Stimulated activated CD4-positive, alpha-beta T cell treated with anti-CD3 and anti-CD28 coated beads, Interleukin-15, amount 100 ng/mL, for 24 hours (primary cell): ENCODE measurements at regions not wholly inside any gene's neighbourhood (a gene's known extent, or its start where the extent isn't known, plus 50 kb on each side); places are given as distances from the start of the nearest gene placed in this dataset.
"Not testable (repeated sequence)": the region's sequence is repeated elsewhere in the genome, so short reads cannot be mapped to it uniquely, and the experiment has no call there.

ENCODE experiments used
- DNase-seq: peaks from one replicate; pipeline ENCODE4 v3.0.0-alpha.2; 2020

GRCh38 chr9:135173066-135173465 is 85.6 kb downstream of the OLFM1 start:
- no peak for DNase-seq

GRCh38 chr9:135174248-135174647 is 86.8 kb downstream of the OLFM1 start:
- no peak for DNase-seq

- DNase-seq: no peak
These were observed 87.5 kb downstream of the OLFM1 start for GRCh38 chr9:135174981-135175380.

- no peak for DNase-seq
These were observed 88.8 kb downstream of the OLFM1 start for GRCh38 chr9:135176284-135176683.

GRCh38 chr9:135177562-135177961 is 90.1 kb downstream of the OLFM1 start:
- DNase-seq: not testable (repeated sequence)

GRCh38 chr9:135178498-135178897 is 91.0 kb downstream of the OLFM1 start:
- DNase-seq: no peak

- no peak for DNase-seq
These were observed 91.6 kb downstream of the OLFM1 start for GRCh38 chr9:135179041-135179440.

- DNase-seq: no peak
These were observed 92.5 kb downstream of the OLFM1 start for GRCh38 chr9:135179976-135180375.

GRCh38 chr9:135180586-135180985 is 93.1 kb downstream of the OLFM1 start:
- DNase-seq: no peak

GRCh38 chr9:135181336-135181735 is 93.9 kb downstream of the OLFM1 start:
- no peak for DNase-seq

GRCh38 chr9:135181841-135182240 is 94.4 kb downstream of the OLFM1 start:
- DNase-seq: not testable (repeated sequence)

- DNase-seq: no peak
These were observed 95.6 kb downstream of the OLFM1 start for GRCh38 chr9:135183069-135183468.

- no peak for DNase-seq
These were observed 96.2 kb downstream of the OLFM1 start for GRCh38 chr9:135183528-135184180.

GRCh38 chr9:135184181-135185053 is 96.9 kb downstream of the OLFM1 start:
- no peak for DNase-seq

- DNase-seq: no peak
These were observed 97.6 kb downstream of the OLFM1 start for GRCh38 chr9:135185060-135185459.

- DNase-seq: no peak
These were observed 99.0 kb downstream of the OLFM1 start for GRCh38 chr9:135186248-135187164.

GRCh38 chr9:135187365-135187764 is 99.9 kb downstream of the OLFM1 start:
- DNase-seq: no peak

- DNase-seq: no peak
These were observed 101.2 kb downstream of the OLFM1 start for GRCh38 chr9:135188681-135189151.

- DNase-seq: no peak
These were observed 102.0 kb downstream of the OLFM1 start for GRCh38 chr9:135189497-135189896.

- no peak for DNase-seq
These were observed 103.5 kb downstream of the OLFM1 start for GRCh38 chr9:135190789-135191577.

- no peak for DNase-seq
These were observed 105.2 kb downstream of the OLFM1 start for GRCh38 chr9:135192686-135193085.

GRCh38 chr9:135195975-135196374 is 108.5 kb downstream of the OLFM1 start:
- DNase-seq: not testable (repeated sequence)
